HFFc6 (cell line): ENCODE measurements at regions not wholly inside any gene's neighbourhood (a gene's known extent, or its start where the extent isn't known, plus 50 kb on each side); places are given as distances from the start of the nearest gene placed in this dataset.

Source experiments
- DNase-seq: peaks from one replicate; pipeline ENCODE4 v3.0.0-alpha.2; 2018
- H3K27ac Mint-ChIP-seq: 2 replicates; pipeline ENCODE4 v1.8.0; 2020; ENCODE audit warnings: mild to moderate bottlenecking, mixed read lengths
- H3K27me3 Mint-ChIP-seq: 2 replicates; pipeline ENCODE4 v1.8.0; 2021; ENCODE audit warnings: mild to moderate bottlenecking, moderate library complexity, mixed read lengths; ENCODE audit not compliant: insufficient read depth
- H3K36me3 Mint-ChIP-seq: 2 replicates; pipeline ENCODE4 v1.8.0; 2021; ENCODE audit warnings: low read depth, mixed read lengths
- H3K4me1 Mint-ChIP-seq: 2 replicates; pipeline ENCODE4 v1.8.0; 2020; ENCODE audit warnings: low read depth, mixed read lengths
- H3K4me3 Mint-ChIP-seq: 2 replicates; pipeline ENCODE4 v1.8.0; 2020; ENCODE audit warnings: mild to moderate bottlenecking, moderate library complexity, mixed read lengths
- H3K9me3 Mint-ChIP-seq: 2 replicates; pipeline ENCODE4 v1.8.0; 2020; ENCODE audit warnings: mild to moderate bottlenecking, mixed read lengths
- TF ChIP-seq, protein P1 (sequence below): fragments of 200-600 bp; sonication (generic); IDR thresholded peaks from 2 replicates; pipeline ENCODE4 v1.5.0; 2021; ENCODE audit warnings: antibody characterized with exemption, mild to moderate bottlenecking

DNA sequence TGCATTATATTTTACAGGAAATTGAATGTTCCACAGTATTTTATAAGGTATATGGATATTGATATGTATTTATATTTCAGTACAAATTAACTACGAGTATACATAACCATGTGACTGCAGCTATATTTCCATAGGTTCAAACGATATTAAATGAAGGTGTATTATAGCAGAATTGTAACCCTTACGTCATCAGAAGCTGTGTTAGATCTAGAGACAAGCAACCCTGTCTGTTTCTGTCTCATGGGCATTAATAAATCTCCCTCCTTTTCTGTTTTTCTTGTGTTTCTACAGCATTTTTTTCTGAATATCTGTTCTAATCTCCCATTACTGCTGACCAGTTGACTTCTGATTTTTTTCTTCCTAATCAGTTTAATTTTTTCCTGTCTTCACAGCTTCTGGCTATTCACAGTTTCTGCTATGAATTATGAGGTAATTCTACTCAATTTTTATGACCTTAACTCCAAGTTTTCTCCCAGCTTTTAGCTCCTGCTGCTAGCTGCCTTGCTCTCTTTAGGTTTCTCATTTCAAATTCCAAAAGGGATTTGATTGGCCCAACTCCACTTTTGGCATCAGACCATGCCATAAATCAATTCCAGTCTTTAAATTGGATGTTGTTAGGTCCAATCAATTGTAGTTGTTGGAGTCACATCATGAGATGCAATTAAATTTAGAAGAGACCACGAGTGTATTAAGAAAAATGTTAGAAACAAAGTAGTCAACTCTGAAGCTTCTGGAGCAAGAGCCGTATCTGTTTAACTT lies 277.5 kb upstream of the ZSWIM2 start:
- Mint-ChIP-seq H3K4me3 (no peak overlapping the region), H3K27ac (no peak overlapping the region), H3K36me3 (no peaks in the 10 kb centered on the region), H3K27me3 (no peaks in the 10 kb centered on the region), H3K4me1 (no peaks in the 10 kb centered on the region), H3K9me3 (no peaks in the 10 kb centered on the region)
- TF ChIP-seq, protein P1, sequence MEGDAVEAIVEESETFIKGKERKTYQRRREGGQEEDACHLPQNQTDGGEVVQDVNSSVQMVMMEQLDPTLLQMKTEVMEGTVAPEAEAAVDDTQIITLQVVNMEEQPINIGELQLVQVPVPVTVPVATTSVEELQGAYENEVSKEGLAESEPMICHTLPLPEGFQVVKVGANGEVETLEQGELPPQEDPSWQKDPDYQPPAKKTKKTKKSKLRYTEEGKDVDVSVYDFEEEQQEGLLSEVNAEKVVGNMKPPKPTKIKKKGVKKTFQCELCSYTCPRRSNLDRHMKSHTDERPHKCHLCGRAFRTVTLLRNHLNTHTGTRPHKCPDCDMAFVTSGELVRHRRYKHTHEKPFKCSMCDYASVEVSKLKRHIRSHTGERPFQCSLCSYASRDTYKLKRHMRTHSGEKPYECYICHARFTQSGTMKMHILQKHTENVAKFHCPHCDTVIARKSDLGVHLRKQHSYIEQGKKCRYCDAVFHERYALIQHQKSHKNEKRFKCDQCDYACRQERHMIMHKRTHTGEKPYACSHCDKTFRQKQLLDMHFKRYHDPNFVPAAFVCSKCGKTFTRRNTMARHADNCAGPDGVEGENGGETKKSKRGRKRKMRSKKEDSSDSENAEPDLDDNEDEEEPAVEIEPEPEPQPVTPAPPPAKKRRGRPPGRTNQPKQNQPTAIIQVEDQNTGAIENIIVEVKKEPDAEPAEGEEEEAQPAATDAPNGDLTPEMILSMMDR: no peak
- no peak for DNase-seq

GRCh38 chr2:187125318-187125717 lies 276.3 kb upstream of the ZSWIM2 start:
- Mint-ChIP-seq H3K27ac (no peak overlapping the region), H3K4me3 (no peak overlapping the region), H3K9me3 (no peaks in the 10 kb centered on the region; the same call in 1 of the 2 replicates), H3K27me3 (no peaks in the 10 kb centered on the region), H3K4me1 (no peaks in the 10 kb centered on the region), H3K36me3 (no peaks in the 10 kb centered on the region)
- DNase-seq: no peak
- TF ChIP-seq, protein P1: no peak

GRCh38 chr2:187124529-187124928 lies 275.6 kb upstream of the ZSWIM2 start:
- no peak overlapping the region for H3K27ac Mint-ChIP-seq
- no peaks in the 10 kb centered on the region for H3K4me1 Mint-ChIP-seq
- no peaks in the 10 kb centered on the region for H3K27me3 Mint-ChIP-seq
- H3K9me3 Mint-ChIP-seq: no peaks in the 10 kb centered on the region; the same call in 1 of the 2 replicates
- no peak for DNase-seq
- H3K36me3 Mint-ChIP-seq: no peaks in the 10 kb centered on the region
- TF ChIP-seq, protein P1: no peak
- H3K4me3 Mint-ChIP-seq: no peak overlapping the region

DNA sequence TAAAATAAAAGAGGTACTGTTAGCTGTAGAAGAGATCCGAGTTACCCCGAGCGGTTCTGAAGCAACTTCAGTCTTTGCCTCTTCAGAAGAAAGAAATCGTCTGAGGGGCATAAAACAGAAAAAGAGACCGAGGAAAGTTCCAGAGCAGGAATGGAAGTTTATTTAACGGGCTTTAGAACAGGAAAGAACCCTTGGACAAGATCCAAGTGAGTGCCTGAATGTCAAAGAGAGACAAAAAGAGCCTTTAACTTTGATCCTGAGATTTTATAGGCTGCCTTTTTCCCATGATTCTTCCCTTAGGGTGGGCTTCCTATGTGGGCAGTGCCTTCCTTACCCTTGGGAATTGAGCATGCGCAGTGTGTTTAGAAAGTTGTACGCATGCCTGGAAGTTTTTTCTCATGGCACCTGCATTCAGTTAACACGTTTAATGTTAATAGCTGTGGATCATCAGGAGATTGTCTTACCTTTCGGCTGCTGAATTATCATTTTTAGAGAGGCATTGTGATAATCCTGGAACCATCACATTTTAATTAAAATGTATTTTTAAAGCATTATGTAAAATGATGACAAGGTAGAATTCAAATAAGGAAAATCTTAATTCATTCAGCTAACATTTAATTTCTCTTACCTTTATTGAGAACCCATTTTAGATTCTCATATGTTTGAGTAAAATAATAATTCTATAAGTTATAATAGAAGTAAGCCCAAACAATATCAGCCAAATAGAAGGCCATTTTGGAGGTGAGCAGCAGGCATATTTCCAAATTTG lies 269.5 kb upstream of the ZSWIM2 start:
- Mint-ChIP-seq H3K36me3 (no peaks in the 10 kb centered on the region), H3K27me3 (no peaks in the 10 kb centered on the region), H3K9me3 (no peaks in the 10 kb centered on the region; the same call in 1 of the 2 replicates), H3K4me1 (no peaks in the 10 kb centered on the region), H3K4me3 (no peak overlapping the region), H3K27ac (no peak overlapping the region)
- no peak for DNase-seq
- TF ChIP-seq, protein P1: no peak

- Mint-ChIP-seq H3K9me3 (no peaks in the 10 kb centered on the region; the same call in 1 of the 2 replicates), H3K4me1 (no peaks in the 10 kb centered on the region), H3K27me3 (no peaks in the 10 kb centered on the region), H3K4me3 (no peak overlapping the region), H3K27ac (no peak overlapping the region), H3K36me3 (no peaks in the 10 kb centered on the region)
- no peak for DNase-seq
- TF ChIP-seq, protein P1: no peak
Measured at GRCh38 chr2:187117483-187117882, 268.5 kb upstream of the ZSWIM2 start.
